NOMO-1 treated with dmso at 0.1 percent for 144 hours (cell line): ENCODE measurements at regions not wholly inside any gene's neighbourhood (a gene's known extent, or its start where the extent isn't known, plus 50 kb on each side); places are given as distances from the start of the nearest gene placed in this dataset.

ENCODE experiments used
- DNase-seq: peaks from one replicate; lab custom pipeline; 2025; ENCODE audit not compliant: unreplicated experiment; lab: John Stamatoyannopoulos, UW

- DNase-seq = no peak
Observed at GRCh38 chr9:16223074-16223871, 647.2 kb downstream of the BNC2 start.

GRCh38 chr9:16230731-16231130 is 639.7 kb downstream of the BNC2 start:
- DNase-seq = no peak

- no peak for DNase-seq
Observed at GRCh38 chr9:16236311-16236710, 634.2 kb downstream of the BNC2 start.

- no peak for DNase-seq
Observed at GRCh38 chr9:16236882-16237281, 633.6 kb downstream of the BNC2 start.

- no peak for DNase-seq
Observed at GRCh38 chr9:16238623-16239138, 631.8 kb downstream of the BNC2 start.

GRCh38 chr9:16241231-16241630 is 629.2 kb downstream of the BNC2 start:
- DNase-seq = no peak

GRCh38 chr9:16243798-16244197 is 626.7 kb downstream of the BNC2 start:
- DNase-seq = no peak

GRCh38 chr9:16245756-16246440 is 624.6 kb downstream of the BNC2 start:
- no peak for DNase-seq

- DNase-seq = no peak
Observed at GRCh38 chr9:16246785-16247184, 623.7 kb downstream of the BNC2 start.

- no peak for DNase-seq
Observed at GRCh38 chr9:16247188-16247875, 623.1 kb downstream of the BNC2 start.

- no peak for DNase-seq
Observed at GRCh38 chr9:16248822-16249221, 621.6 kb downstream of the BNC2 start.

- DNase-seq = no peak
Observed at GRCh38 chr9:16252616-16253015, 617.9 kb downstream of the BNC2 start.

GRCh38 chr9:16254674-16255073 is 615.8 kb downstream of the BNC2 start:
- no peak for DNase-seq

- DNase-seq = no peak
Observed at GRCh38 chr9:16255217-16255616, 615.3 kb downstream of the BNC2 start.

- no peak for DNase-seq
Observed at GRCh38 chr9:16257604-16258003, 612.9 kb downstream of the BNC2 start.

GRCh38 chr9:16258191-16258590 is 612.3 kb downstream of the BNC2 start:
- no peak for DNase-seq

GRCh38 chr9:16258708-16259107 is 611.8 kb downstream of the BNC2 start:
- no peak for DNase-seq

- DNase-seq = no peak
Observed at GRCh38 chr9:16262477-16263261, 607.8 kb downstream of the BNC2 start.

- no peak for DNase-seq
Observed at GRCh38 chr9:16265688-16266087, 604.8 kb downstream of the BNC2 start.

GRCh38 chr9:16266648-16267276 is 603.7 kb downstream of the BNC2 start:
- no peak for DNase-seq
